ENCODE measurements at regions not wholly inside any gene's neighbourhood (a gene's known extent, or its start where the extent isn't known, plus 50 kb on each side); places are given as distances from the start of the nearest gene placed in this dataset.

GRCh38 chr3:22569570-22569969, 633.6 kb upstream of the UBE2E2 start (continued):
- TF ChIP-seq DEAF1 (CRISPR knock-in tag; IDR thresholded peaks at IDR 0.05) (no peak), RNF219 (CRISPR knock-in tag; IDR thresholded peaks at IDR 0.05) (no peak), RBM25 (IDR thresholded peaks at IDR 0.05; ENCODE audit: low read depth, low read length, severe bottlenecking) (no peak), KDM1A (IDR thresholded peaks at IDR 0.05) (no peak)

GRCh38 chr3:22581007-22581406, 622.1 kb upstream of the UBE2E2 start:
- no peak for TF ChIP-seq DIDO1 (tag; IDR thresholded peaks at IDR 0.05; ENCODE audit: low read depth)
- no peak for TF ChIP-seq MCM7 (IDR thresholded peaks at IDR 0.05)
- ATAC-seq (no peak), FAIRE-seq (no peak), DNase-seq (ENCODE audit: extremely low read depth in 1 of 4, low spot score in 3 of 4) (no peak)
- ChIA-PET CTCF (ENCODE audit: low intra/inter-chr PET ratio) (no interaction called here), POLR2A (interaction anchor here (0.6 kb wide), 1 partner anchor 40 kb away, joined by 3 read pairs; no protein-coding TSS in a partner anchor)
- H4K20me1 ChIP-seq (replicated peaks; ENCODE audit: control insufficient read depth, insufficient read depth, low read length) = no peaks in the 10 kb centered on the region
- H3K9ac ChIP-seq (ENCODE audit: insufficient read depth in 1 of 2, low read depth in 2 of 2, low read length in 2 of 2) = no peak overlapping the region
- no peaks in the 10 kb centered on the region for H3K27me3 ChIP-seq (ENCODE audit: control insufficient read depth in 2 of 2, insufficient read depth in 2 of 2, low read length in 2 of 2)
- in situ Hi-C loops (cut with MboI) = no loop called here
- no TSS peak for BruUV-seq (replicated peaks)
- no peaks in the 10 kb centered on the region for H3K9me3 ChIP-seq (replicated peaks; ENCODE audit: control insufficient read depth, insufficient read depth, low read depth, low read length)
- no peaks in the 10 kb centered on the region for H3K9me1 ChIP-seq (ENCODE audit: control insufficient read depth, insufficient read depth, low read length)
- no peak overlapping the region for H3K27ac ChIP-seq (ENCODE audit: extremely low read depth, low read depth, low read length)
- intact Hi-C loops (cut with micrococcal nuclease) = no loop called here
- H2AFZ ChIP-seq (ENCODE audit: low read depth, low read length) = no peak overlapping the region
- H3K36me3 ChIP-seq (ENCODE audit: control insufficient read depth, insufficient read depth, low read length) = no peaks in the 10 kb centered on the region
- no peaks in the 10 kb centered on the region for H3K4me1 ChIP-seq (replicated peaks in 1 of 2; ENCODE audit: control insufficient read depth in 2 of 2, insufficient read depth in 2 of 2, low read length in 2 of 2)
- H3K79me2 ChIP-seq (ENCODE audit: control insufficient read depth, insufficient read depth, low read length) = no peaks in the 10 kb centered on the region
- H3K4me2 ChIP-seq (ENCODE audit: insufficient read depth, low read length) = no peak overlapping the region
- no peak overlapping the region for H3K4me3 ChIP-seq
